D341Med (cell line): ENCODE measurements at regions not wholly inside any gene's neighbourhood (a gene's known extent, or its start where the extent isn't known, plus 50 kb on each side); places are given as distances from the start of the nearest gene placed in this dataset.

ENCODE experiments used
- DNase-seq: peaks from one replicate; pipeline ENCODE4 v3.0.0; 2012; ENCODE audit warnings: low spot score

DNA sequence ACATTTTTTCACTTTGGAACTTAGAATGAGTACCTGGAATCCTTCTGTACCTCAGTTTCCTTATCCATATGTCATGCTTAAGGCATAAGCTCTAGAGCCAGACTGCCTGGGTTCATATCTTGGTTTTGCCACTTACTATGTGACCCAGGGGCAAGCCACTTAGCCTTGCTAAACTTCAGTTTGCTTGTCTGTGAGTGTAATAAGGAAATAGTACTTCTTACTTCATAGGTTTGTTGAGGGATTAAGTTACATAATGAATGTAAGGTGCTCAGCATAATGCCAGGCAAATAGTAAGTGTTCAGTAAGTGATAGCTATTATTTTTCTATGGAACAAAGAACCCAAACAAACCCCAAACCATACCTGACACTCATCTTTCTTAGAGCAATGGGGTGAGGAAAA lies 225.1 kb downstream of the BCAT1 start:
- no peak for DNase-seq

DNA sequence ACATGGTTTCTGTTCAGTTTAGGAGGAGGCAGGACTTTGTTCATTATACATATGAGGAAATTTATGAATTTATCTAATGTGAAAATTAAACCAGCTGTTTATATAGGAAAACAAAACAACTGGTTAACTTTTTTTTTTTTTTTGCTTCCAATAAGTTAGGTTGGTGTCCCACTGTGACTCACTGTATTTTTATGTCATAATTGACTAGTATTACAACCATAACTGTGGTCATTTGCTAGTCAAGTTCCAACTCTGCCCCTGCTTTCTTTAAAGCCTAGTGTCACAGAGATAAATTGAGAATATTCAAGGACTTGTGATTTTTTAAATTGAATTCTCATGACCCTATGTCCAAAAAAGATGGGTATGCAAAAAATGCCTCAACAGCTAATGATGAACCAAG lies 227.7 kb downstream of the BCAT1 start:
- no peak for DNase-seq

DNA sequence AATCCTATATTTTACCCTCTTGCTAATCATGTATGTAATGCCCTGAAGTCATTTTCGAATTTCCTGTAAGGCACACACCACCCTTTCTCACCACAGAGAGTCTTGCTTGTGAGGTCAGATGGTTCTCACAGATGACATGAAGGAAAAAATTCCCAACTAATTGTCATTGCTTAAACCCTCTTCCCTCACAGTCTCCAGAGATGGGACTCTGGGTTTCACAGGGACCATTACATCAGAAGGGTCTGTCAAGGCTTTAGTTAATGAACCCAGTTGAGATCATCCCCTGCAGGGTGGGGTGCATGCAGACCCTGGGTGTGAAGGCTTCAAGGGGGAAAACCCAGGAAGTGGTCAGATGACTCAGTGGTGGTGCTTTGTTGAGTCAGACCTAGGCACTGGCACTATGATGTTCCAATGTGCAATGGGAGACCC lies 229.6 kb downstream of the BCAT1 start:
- no peak for DNase-seq

DNA sequence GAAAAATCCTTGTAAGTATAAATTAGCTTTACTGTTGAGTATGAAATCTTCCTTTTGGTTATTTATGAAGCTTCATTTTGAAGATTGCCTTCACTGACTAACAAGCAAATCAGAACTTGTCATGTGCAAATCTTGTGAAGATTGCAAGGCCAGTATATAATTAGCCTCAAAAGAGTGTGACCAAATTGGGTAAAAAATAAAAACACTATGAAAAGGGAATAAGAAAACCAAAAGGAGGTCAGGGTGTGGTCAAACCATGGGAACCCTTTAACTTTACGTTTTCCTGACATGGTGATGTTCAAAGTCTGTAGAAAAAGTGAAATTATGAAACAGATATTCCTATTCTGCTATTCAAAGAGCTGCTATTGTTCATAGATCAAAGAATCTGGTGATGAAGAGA lies 230.3 kb downstream of the BCAT1 start:
- no peak for DNase-seq

DNA sequence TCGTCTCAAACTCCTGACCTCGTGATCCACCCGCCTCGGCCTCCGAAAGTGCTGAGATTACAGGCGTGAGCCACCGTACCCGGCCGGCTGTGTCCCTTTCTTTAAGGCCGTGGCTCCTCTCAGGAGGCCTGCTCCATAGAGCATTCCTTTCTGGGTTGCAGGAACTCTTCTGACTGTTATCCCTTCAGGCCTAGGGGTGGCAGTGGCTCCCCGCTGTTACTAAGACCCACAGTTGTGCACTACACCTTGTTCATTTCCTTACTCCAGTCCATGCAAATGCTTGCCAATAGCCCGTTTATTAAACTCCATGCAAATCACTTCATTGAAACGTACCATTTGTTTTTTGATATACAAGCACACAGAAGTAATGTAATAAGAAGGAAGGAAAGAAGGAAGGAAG lies 234.7 kb downstream of the BCAT1 start:
- DNase-seq: no peak

DNA sequence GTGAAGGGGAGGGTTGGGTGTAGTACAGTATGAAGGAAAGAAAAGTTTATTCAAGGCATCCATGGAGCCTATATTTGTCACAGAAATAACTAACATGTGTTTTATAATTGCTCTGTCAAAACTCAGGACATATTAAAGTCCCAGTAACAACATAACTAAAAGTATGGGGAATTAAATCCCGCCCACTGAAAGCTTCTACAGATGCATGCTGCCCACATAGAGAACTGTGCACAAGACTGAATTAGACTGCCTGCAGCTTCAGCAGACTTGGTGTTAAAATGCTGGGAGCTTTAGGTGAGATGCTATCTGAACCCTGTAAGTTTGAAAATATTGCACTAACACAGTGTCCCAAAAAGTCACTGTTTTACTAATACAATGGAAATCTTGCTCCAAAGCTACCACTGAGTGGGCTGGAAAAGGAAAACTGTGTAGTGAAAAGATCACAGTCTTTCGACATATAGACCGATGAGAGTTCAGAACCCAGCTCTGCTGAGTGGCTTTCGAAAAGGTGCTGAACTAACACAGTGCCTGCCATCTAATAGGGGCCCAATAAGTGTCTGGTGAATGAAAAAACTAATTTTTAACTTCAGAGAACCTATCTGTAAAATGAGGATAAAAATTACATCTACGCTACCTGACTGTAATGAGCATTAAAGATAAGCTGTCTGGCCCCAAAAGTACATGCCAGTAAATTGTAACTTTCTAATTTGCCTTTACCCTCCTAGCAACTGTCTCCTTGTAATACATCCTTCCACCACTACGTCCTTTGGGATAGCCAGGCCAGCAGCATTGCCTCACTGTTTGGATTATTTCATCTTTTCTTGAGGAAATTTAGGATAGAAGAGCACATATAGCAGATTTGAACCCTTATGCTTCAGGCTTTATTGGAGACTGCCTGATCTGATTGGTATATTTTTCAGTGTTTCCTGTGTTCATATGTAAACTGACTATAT lies 237.6 kb downstream of the BCAT1 start:
- no peak for DNase-seq

DNA sequence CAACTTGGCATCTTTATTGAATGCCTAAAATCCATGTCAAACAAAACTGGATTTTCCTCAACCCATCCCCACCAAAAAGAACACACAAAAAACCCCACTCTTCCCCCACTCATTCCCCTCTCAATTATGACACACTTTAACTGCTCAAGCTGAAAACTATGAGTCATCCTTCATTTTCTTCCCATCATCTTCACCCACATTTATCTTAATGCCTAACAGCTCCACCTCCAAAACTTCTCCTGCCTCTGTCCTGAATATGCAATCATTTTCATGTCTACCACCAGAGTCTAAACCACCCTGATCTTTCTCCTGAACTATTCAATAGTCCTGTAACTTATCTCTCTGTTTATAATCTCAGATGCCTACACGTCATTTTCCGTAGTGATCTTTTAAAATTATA lies 239.7 kb downstream of the BCAT1 start:
- DNase-seq: no peak

DNA sequence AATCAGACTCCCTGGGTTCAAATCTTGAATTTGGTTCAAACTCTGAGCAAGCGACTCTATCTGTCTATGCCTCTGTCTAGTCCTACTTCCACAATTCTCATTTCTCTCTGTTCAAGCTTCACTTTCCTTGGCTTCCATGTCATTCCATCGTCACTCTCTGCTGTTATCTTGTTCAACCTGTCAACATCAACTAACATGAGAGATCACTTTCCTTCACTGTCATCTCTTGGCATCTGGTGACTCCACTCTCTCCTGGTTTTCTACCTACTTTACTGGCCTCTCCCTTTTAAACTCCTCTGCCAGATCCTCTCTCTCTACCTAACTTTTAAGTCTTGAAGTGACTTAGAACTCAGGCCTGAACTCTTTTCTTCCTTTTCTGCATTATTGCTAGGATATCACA lies 240.2 kb downstream of the BCAT1 start:
- DNase-seq: no peak

DNA sequence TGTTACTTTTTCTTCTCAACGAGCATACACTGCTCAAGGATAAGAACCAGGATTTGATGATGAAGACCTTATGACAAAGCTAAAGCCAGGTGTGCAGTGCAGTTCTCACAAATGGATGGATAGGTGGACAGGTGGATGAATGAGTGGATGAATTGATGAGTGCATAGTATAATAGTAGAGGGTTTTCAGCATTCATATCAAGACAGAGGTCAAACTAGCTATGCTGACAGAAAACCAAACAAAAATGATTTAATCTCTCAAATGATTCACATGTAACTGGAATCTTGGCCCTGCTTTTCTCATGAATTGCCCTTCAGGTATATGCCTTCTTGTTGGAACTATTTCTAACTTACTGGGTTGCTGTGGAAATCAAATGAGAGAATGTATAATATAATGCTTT lies 240.9 kb downstream of the BCAT1 start:
- DNase-seq: no peak

DNA sequence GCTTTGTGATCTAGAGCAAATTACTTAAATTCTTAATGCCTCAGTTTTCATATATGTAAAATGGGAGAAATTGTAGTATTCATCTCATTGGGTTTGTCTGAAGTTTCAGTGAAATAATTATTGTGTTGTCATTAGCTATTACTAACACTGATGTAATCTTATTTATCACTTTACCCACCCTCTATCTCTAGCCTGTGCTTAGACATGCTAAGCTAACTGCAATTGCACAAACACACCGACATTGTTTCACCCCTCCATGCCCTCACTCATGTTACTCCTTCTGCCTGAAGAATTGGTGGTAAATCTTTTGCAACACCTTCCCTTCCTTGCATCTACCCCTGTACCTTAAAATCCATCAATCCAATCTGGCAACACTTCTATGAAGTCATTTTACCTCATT lies 241.6 kb downstream of the BCAT1 start:
- DNase-seq: no peak

DNA sequence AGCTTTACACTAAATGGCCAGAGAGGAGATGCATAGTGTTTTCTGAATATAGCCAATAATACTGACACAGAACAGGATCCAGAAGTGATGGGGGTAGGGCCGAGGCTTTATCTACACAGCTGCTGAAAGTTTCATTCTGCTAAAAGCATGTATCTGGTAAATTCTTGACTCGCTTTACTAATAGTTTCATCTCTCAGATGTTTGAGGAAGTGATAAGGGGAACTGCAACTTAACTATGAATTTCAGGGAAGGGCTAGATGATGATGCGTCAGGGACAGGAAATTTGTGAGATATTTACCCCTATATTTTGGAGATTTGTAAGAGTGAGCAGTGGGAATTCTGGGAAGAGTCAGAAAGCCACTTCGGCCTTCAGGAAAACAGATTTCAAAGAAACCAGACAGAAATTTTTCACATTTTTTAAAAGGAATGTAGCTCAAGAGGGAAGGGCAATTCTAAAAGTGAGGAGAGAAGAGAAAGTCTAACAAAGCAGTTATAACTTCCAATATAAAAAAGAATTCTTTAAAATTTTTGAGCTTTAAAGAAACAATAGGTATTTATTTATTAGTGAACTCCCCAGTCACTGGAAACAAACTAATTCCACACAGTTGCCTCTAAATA lies 243.1 kb downstream of the BCAT1 start:
- no peak for DNase-seq

DNA sequence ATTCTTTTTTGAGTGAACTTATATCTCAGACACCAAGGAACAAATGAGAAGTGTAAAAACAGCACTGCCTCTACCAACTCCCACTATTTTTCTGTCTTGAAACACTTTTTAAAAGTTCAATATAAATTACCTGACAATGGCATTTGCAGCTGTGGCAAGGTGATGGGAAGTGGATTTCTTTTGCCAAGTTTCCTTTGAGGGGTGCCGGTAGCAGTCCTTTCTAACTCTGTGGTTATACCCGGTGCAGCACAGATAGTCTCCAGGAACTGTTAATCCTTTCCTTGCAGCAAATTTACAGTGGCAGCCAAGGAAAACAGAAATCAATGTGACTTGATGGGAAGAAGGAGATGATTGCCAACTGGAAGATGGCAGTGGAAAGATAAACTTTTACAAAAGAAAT lies 243.7 kb downstream of the BCAT1 start:
- DNase-seq: no peak

DNA sequence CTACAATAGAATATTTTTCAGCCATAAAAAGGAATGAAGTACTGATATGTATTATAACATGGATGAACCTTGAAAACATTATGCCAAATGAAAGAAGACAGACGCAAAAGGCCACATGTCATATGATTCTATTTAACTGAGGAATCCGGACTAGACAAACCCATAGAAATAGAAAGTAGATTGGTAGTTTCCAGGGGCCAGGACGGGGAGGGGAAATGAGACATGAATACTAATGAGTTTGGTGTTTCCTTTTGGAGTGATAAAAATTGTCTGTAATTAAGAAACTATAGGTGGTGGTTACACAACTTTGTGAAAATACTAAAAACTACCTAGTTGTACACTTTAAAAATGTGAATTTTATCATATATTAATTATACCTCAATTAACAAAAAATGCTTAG lies 247.6 kb downstream of the BCAT1 start:
- DNase-seq: no peak

DNA sequence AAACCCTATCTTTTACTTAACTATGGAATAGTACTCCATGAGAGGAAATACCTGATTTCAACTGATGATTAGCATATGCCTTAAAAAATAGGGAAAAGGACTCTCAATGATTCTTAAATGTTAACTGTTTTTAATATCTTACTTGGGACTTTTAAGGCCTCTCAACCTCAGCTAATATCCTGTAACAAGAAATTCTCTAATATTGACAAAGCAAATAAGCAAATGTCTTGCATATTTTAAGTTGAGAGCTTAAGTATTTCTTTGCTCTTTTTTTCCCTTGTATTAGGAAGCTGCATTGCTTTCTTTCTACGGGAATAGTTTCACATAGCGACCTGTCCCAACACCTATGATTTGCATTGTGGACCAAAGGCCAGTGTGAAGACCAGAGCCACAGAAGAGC lies 249.9 kb downstream of the BCAT1 start:
- no peak for DNase-seq

DNA sequence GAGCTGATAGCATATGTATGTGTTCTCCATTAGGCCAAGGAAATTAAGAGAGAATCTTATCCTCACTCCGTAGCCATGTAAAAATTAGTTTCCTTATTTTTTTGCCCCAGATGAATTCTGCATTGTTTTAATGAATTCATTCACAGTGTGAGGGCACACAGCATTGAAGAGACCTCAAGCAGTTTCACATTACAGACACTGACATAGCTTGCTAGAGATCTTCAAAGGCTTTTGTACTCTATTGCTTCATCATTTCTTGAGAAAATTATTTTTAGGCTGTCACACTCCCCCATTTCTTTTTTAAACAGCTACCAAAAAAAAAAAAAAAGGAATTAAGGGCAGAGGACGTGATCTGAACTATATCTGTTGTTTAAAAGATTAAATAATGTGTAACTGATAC lies 251.1 kb downstream of the BCAT1 start:
- no peak for DNase-seq

DNA sequence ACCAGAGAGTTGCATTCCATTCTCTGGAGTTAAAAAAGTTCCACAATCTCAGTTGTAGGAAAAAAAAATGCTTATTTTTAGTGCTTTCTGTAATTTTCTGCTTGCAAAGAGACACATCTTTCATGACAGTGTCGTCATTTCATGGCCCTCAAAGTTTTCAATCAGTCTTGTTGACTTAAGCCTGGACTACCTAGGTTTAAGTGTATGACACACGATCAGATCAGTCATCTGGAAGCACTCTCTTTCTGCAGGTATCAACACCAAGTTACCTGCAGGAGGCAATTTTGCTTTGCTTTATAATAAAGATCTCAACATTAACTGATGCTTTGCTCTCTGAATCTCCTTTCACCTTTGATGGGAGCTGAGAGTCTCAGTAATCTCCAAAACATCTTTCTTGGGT lies 251.6 kb downstream of the BCAT1 start:
- DNase-seq: no peak

DNA sequence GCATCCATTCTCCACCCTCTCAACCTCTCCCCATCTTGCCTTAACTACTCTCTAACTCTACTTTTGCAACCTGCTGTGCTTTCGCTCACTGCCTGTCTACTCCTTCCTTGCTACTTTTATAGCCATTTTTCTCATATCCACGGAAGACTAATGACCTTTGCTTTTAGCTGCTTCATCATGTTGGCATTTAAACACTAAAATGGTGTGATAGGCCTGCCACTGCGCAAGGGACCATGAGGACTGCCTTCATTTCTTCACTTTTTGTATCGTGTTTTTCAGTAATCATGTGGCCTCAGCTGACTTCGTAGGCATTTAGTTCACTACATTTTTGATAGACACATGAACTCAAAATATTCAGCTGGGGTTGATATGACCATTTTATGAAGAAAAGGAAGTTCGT lies 252.1 kb downstream of the BCAT1 start:
- no peak for DNase-seq

DNA sequence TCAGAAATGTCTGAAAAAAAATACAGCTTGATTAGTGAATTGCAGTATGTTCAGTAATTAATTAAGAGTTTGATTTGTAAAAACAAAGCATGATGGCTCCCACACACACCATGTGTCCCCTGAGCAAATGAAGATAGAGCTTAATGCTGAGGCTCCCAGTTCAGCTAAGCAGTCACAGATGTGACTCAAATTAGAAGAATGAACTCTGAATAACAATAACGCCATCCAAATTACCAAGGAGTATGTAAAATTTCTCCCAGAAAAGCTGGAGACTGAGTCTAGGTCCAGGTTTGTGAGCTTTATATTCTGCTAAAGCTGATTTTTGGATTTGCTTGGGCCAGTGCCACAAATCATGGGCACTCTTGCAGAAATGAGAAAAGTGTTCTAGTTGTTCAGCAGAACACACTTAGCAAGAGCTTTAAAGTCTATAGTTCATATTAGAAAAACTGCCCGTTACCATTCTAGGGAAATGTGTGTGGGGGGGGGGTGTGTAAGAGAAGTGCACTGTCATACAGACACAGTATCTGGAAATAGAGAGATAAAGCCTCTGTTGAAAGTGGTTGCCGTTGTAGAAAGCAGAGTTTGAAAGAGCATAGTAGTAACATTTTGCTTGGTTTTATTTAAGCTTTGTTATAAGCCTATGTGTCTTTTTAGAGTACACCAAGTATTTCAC lies 253.1 kb downstream of the BCAT1 start:
- no peak for DNase-seq

DNA sequence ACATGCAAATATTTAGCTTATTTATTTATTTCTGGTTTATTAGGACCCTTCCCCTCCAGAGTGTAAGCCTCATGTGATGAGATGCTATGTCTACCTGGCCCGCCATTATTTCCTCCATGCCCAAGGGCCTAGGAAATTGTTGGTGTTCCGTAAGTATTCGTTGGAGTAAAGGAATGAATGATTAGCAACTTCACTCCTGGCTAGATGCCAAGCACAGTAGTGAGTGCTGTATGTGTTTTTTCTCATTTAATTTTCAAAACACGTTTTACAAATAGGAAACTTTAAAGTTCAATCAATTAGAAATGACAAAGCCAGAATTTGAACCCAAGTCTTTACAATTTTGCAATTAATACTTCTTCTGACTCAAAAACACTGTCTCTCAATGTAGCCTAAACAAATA lies 253.8 kb downstream of the BCAT1 start:
- no peak for DNase-seq

DNA sequence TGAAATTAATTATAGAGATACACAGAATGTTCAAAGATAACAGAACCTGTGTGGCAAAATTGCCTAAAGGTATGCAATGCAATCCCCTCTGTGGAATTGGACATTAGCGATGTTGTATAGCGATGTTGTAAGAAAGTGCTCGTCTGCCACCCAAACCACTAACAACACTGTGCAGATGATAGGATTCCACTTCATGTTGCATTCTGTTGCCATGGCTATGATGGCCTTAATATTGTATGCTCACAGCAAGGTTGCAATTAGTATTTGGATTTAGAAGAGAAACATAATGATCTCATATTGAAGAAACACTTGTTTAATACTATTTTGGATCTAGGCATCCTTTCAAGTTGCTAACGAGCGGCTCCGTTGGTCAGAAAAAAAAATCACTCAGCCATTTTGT lies 260.3 kb downstream of the BCAT1 start:
- DNase-seq: no peak

DNA sequence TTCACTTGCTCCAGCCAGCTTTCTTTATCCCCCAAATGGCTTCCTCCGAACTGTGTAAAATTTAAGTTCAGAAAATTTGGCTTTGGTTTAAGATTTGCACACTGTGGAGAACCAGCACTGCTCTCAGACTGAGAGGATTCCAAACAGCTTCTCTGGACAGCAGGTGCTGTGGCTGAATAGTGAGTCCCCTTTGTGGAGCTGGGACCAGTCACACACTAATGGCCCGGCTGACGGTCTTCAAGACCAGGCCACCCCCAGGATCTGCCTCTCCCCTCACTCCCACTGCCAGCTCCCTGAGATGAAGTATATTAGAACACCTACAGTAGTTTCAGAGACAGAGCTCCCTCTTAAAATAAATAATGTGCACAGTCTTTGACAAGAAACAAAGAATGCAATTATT lies 267.3 kb downstream of the BCAT1 start:
- no peak for DNase-seq

DNA sequence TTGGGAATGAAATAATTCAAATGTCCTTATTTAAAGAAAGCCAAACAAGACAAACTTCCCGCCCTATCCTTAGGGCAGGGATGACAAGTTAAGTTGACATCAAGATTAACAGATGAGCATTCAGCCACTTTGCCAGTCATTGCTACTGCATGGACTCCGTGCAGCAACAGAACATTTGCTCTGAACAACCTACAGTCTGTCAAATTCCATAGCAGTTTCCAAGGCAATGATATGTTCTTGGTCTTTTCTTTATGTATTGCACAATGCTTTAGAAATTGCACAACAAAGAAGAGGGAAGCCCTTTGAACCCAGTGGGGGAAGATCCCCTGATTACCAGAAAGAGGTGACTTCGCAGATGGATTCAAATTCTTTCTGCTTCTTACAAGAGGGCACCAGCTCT lies 269.8 kb downstream of the BCAT1 start:
- DNase-seq: no peak

DNA sequence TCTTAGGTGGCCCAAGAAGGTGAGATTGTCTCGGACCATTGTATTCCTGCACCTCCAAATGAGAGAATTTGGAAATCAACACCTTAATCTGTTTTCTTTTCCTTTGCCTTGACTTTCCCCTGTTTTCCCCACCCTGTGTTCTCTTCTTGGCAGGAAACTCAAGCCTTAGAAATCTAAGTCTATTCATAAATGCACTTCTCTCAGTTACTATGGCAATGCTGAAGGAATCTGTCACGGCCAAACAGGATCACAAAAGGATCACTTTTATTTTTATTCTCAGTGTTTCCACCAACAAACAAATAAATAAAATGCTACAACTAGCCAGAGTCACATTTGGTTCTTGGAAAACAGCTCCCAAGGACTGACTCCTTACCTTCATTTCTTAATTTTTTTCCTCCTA lies 270.5 kb downstream of the BCAT1 start:
- DNase-seq: no peak
